ENCODE measurements at regions not wholly inside any gene's neighbourhood (a gene's known extent, or its start where the extent isn't known, plus 50 kb on each side); places are given as distances from the start of the nearest gene placed in this dataset.

- H2AFZ ChIP-seq (ENCODE audit: insufficient read depth, low read length, poor library complexity) = no peak overlapping the region
- no peaks in the 10 kb centered on the region for H3K9me3 ChIP-seq (ENCODE audit: insufficient read depth, low read depth, low read length)
- no peak overlapping the region for H2BK5ac ChIP-seq (ENCODE audit: low read depth, low read length, poor library complexity)
- H3K4me1 ChIP-seq (ENCODE audit: control insufficient read depth in 1 of 2, insufficient read depth in 2 of 2, low read length in 2 of 2) = no peaks in the 10 kb centered on the region
- H3K79me1 ChIP-seq (ENCODE audit: low read length) = no peaks in the 10 kb centered on the region
- no peaks in the 10 kb centered on the region for H3K27me3 ChIP-seq (ENCODE audit: insufficient read depth, low read length)
- H4K8ac ChIP-seq (ENCODE audit: low read depth, low read length) = no peak overlapping the region
- H3K9ac ChIP-seq (ENCODE audit: low read length) = no peak overlapping the region
- H3K27ac ChIP-seq (ENCODE audit: low read depth, low read length) = no peak overlapping the region
- no peak overlapping the region for H3K4me2 ChIP-seq (ENCODE audit: low read length)
- H2AK5ac ChIP-seq (ENCODE audit: low read length) = no peak overlapping the region
- H3K18ac ChIP-seq (ENCODE audit: low read length) = no peak overlapping the region
- no peak for DNase-seq
- H3K14ac ChIP-seq (ENCODE audit: low read length) = no peak overlapping the region
- H3K79me2 ChIP-seq (ENCODE audit: control insufficient read depth, insufficient read depth, low read length, poor library complexity) = no peaks in the 10 kb centered on the region
- no peak overlapping the region for H3K23ac ChIP-seq (ENCODE audit: low read length)
- no peak overlapping the region for H2BK12ac ChIP-seq (ENCODE audit: low read length)
- no peaks in the 10 kb centered on the region for H3K36me3 ChIP-seq (ENCODE audit: control insufficient read depth in 1 of 2, insufficient read depth in 2 of 2, low read length in 2 of 2)
- WGBS (ENCODE audit: extremely low coverage, insufficient coverage, insufficient read length) = no CpG with 5 or more reads among the region's 1 CpG
- H4K12ac ChIP-seq (ENCODE audit: low read depth, low read length) = no peak overlapping the region
- H4K91ac ChIP-seq (ENCODE audit: low read depth, low read length) = no peak overlapping the region
- no peak overlapping the region for H2BK120ac ChIP-seq (ENCODE audit: insufficient read depth, low read length, poor library complexity)
- no peak overlapping the region for H3K4me3 ChIP-seq (ENCODE audit: low read depth, low read length)
- H3K4ac ChIP-seq (ENCODE audit: low read depth, low read length) = no peak overlapping the region
Observed at GRCh38 chr1:98129491-98129890, 208.7 kb upstream of the DPYD start.

- H3K4me2 ChIP-seq (ENCODE audit: low read length) = no peak overlapping the region
- no peak overlapping the region for H2BK5ac ChIP-seq (ENCODE audit: low read depth, low read length, poor library complexity)
- H3K79me2 ChIP-seq (ENCODE audit: control insufficient read depth, insufficient read depth, low read length, poor library complexity) = no peaks in the 10 kb centered on the region
- H3K4me3 ChIP-seq (ENCODE audit: low read depth, low read length) = no peak overlapping the region
- H2BK12ac ChIP-seq (ENCODE audit: low read length) = no peak overlapping the region
- H4K91ac ChIP-seq (ENCODE audit: low read depth, low read length) = no peak overlapping the region
- no peaks in the 10 kb centered on the region for H3K79me1 ChIP-seq (ENCODE audit: low read length)
- no peak overlapping the region for H3K14ac ChIP-seq (ENCODE audit: low read length)
- no peak overlapping the region for H3K4ac ChIP-seq (ENCODE audit: low read depth, low read length)
- H3K9ac ChIP-seq (ENCODE audit: low read length) = no peak overlapping the region
- H3K23ac ChIP-seq (ENCODE audit: low read length) = no peak overlapping the region
- H2AFZ ChIP-seq (ENCODE audit: insufficient read depth, low read length, poor library complexity) = no peak overlapping the region
- H3K36me3 ChIP-seq (ENCODE audit: control insufficient read depth in 1 of 2, insufficient read depth in 2 of 2, low read length in 2 of 2) = no peaks in the 10 kb centered on the region
- H3K9me3 ChIP-seq (ENCODE audit: insufficient read depth, low read depth, low read length) = no peaks in the 10 kb centered on the region
- no peak overlapping the region for H3K18ac ChIP-seq (ENCODE audit: low read length)
- no peak for DNase-seq
- H3K4me1 ChIP-seq (ENCODE audit: control insufficient read depth in 1 of 2, insufficient read depth in 2 of 2, low read length in 2 of 2) = no peaks in the 10 kb centered on the region
- no peak overlapping the region for H4K8ac ChIP-seq (ENCODE audit: low read depth, low read length)
- H2BK120ac ChIP-seq (ENCODE audit: insufficient read depth, low read length, poor library complexity) = no peak overlapping the region
- H4K12ac ChIP-seq (ENCODE audit: low read depth, low read length) = no peak overlapping the region
- no peak overlapping the region for H2AK5ac ChIP-seq (ENCODE audit: low read length)
- no peak overlapping the region for H3K27ac ChIP-seq (ENCODE audit: low read depth, low read length)
- H3K27me3 ChIP-seq (ENCODE audit: insufficient read depth, low read length) = no peaks in the 10 kb centered on the region
Observed at GRCh38 chr1:98126740-98127139, 205.9 kb upstream of the DPYD start.

GRCh38 chr1:98121646-98122045 is 200.8 kb upstream of the DPYD start:
- Histone ChIP-seq H3K9ac (ENCODE audit: low read length) (no peak overlapping the region), H3K18ac (ENCODE audit: low read length) (no peak overlapping the region), H3K23ac (ENCODE audit: low read length) (no peak overlapping the region), H4K8ac (ENCODE audit: low read depth, low read length) (no peak overlapping the region), H3K4me1 (ENCODE audit: control insufficient read depth in 1 of 2, insufficient read depth in 2 of 2, low read length in 2 of 2) (no peaks in the 10 kb centered on the region), H4K91ac (ENCODE audit: low read depth, low read length) (no peak overlapping the region), H3K4ac (ENCODE audit: low read depth, low read length) (no peak overlapping the region), H3K27me3 (ENCODE audit: insufficient read depth, low read length) (no peaks in the 10 kb centered on the region), H3K4me3 (ENCODE audit: low read depth, low read length) (no peak overlapping the region), H3K36me3 (ENCODE audit: control insufficient read depth in 1 of 2, insufficient read depth in 2 of 2, low read length in 2 of 2) (no peaks in the 10 kb centered on the region), H3K14ac (ENCODE audit: low read length) (no peak overlapping the region), H2BK5ac (ENCODE audit: low read depth, low read length, poor library complexity) (no peak overlapping the region), H3K9me3 (ENCODE audit: insufficient read depth, low read depth, low read length) (no peaks in the 10 kb centered on the region), H2BK12ac (ENCODE audit: low read length) (no peak overlapping the region), H2AK5ac (ENCODE audit: low read length) (no peak overlapping the region), H3K4me2 (ENCODE audit: low read length) (no peak overlapping the region), H2BK120ac (ENCODE audit: insufficient read depth, low read length, poor library complexity) (no peak overlapping the region), H3K27ac (ENCODE audit: low read depth, low read length) (no peak overlapping the region), H3K79me2 (ENCODE audit: control insufficient read depth, insufficient read depth, low read length, poor library complexity) (no peaks in the 10 kb centered on the region), H2AFZ (ENCODE audit: insufficient read depth, low read length, poor library complexity) (no peak overlapping the region), H4K12ac (ENCODE audit: low read depth, low read length) (no peak overlapping the region), H3K79me1 (ENCODE audit: low read length) (no peaks in the 10 kb centered on the region)
- no peak for DNase-seq
- WGBS (ENCODE audit: extremely low coverage, insufficient coverage, insufficient read length) = no CpG with 5 or more reads among the region's 1 CpG

- no peak overlapping the region for H3K14ac ChIP-seq (ENCODE audit: low read length)
- no peaks in the 10 kb centered on the region for H3K79me2 ChIP-seq (ENCODE audit: control insufficient read depth, insufficient read depth, low read length, poor library complexity)
- no CpG with 5 or more reads among the region's 1 CpG for WGBS (ENCODE audit: extremely low coverage, insufficient coverage, insufficient read length)
- no peak overlapping the region for H2BK12ac ChIP-seq (ENCODE audit: low read length)
- H3K36me3 ChIP-seq (ENCODE audit: control insufficient read depth in 1 of 2, insufficient read depth in 2 of 2, low read length in 2 of 2) = no peaks in the 10 kb centered on the region
- H2BK120ac ChIP-seq (ENCODE audit: insufficient read depth, low read length, poor library complexity) = no peak overlapping the region
- no peaks in the 10 kb centered on the region for H3K79me1 ChIP-seq (ENCODE audit: low read length)
- H3K4ac ChIP-seq (ENCODE audit: low read depth, low read length) = no peak overlapping the region
- no peaks in the 10 kb centered on the region for H3K9me3 ChIP-seq (ENCODE audit: insufficient read depth, low read depth, low read length)
- no peak overlapping the region for H3K9ac ChIP-seq (ENCODE audit: low read length)
- no peak overlapping the region for H2AFZ ChIP-seq (ENCODE audit: insufficient read depth, low read length, poor library complexity)
- no peak overlapping the region for H3K18ac ChIP-seq (ENCODE audit: low read length)
- H3K27ac ChIP-seq (ENCODE audit: low read depth, low read length) = no peak overlapping the region
- DNase-seq = peak in 1 of 2 donors; percentile 15
- no peak overlapping the region for H4K8ac ChIP-seq (ENCODE audit: low read depth, low read length)
- no peak overlapping the region for H3K23ac ChIP-seq (ENCODE audit: low read length)
- no peak overlapping the region for H2AK5ac ChIP-seq (ENCODE audit: low read length)
- no peak overlapping the region for H2BK5ac ChIP-seq (ENCODE audit: low read depth, low read length, poor library complexity)
- no peak overlapping the region for H4K12ac ChIP-seq (ENCODE audit: low read depth, low read length)
- H3K27me3 ChIP-seq (ENCODE audit: insufficient read depth, low read length) = no peaks in the 10 kb centered on the region
- H3K4me1 ChIP-seq (ENCODE audit: control insufficient read depth in 1 of 2, insufficient read depth in 2 of 2, low read length in 2 of 2) = no peaks in the 10 kb centered on the region
- H3K4me3 ChIP-seq (ENCODE audit: low read depth, low read length) = no peak overlapping the region
- no peak overlapping the region for H4K91ac ChIP-seq (ENCODE audit: low read depth, low read length)
- no peak overlapping the region for H3K4me2 ChIP-seq (ENCODE audit: low read length)
Observed at GRCh38 chr1:98119796-98120195, 199.0 kb upstream of the DPYD start.

Measured in trophoblast cell (in vitro differentiated cells and primary cell).